ENCODE measurements at regions not wholly inside any gene's neighbourhood (a gene's known extent, or its start where the extent isn't known, plus 50 kb on each side); places are given as distances from the start of the nearest gene placed in this dataset.

GRCh38 chr5:117457656-117458055, 883.0 kb upstream of the SEMA6A start:
- intact Hi-C loops (cut with DNase I; ENCODE audit: low total_unique reads), result no loop called here
- Histone ChIP-seq H3K27ac (no peak overlapping the region), H3K27me3 (no peaks in the 10 kb centered on the region), H3K4me1 (peaks cover 0 to 5% (median 0%) of the 10 kb centered on the region in 4 donors), H3K9me3 (no peaks in the 10 kb centered on the region), H3K36me3 (no peaks in the 10 kb centered on the region), H3K4me3 (no peak overlapping the region)
- no peak for DNase-seq
- no peak for TF ChIP-seq POLR2AphosphoS5 (IDR thresholded peaks at IDR 0.05)
- TF ChIP-seq POLR2A (IDR thresholded peaks at IDR 0.05), result no peak
- no peak for TF ChIP-seq EP300 (IDR thresholded peaks at IDR 0.05)
- TF ChIP-seq CTCF (IDR thresholded peaks at IDR 0.05), result no peak
- WGBS, 5 donors, result 86 to 96% (median 93%) methylated on average over 1 of the region's 1 CpG

- H3K4me1 ChIP-seq, result peaks cover 0 to 5% (median 0%) of the 10 kb centered on the region in 4 donors
- H3K4me3 ChIP-seq, result no peak overlapping the region
- no peak for DNase-seq
- TF ChIP-seq POLR2A (IDR thresholded peaks at IDR 0.05) (no peak), CTCF (IDR thresholded peaks at IDR 0.05) (no peak)
- H3K27ac ChIP-seq, result no peak overlapping the region
- 61 to 75% (median 70%) methylated on average over 3 to 4 of the region's 4 CpGs for WGBS, 5 donors
- H3K27me3 ChIP-seq, result no peaks in the 10 kb centered on the region
- H3K36me3 ChIP-seq, result no peaks in the 10 kb centered on the region
- intact Hi-C loops (cut with DNase I; ENCODE audit: low total_unique reads), result no loop called here
- H3K9me3 ChIP-seq, result no peaks in the 10 kb centered on the region
These were observed 882.3 kb upstream of the SEMA6A start for GRCh38 chr5:117456866-117457470.

DNA sequence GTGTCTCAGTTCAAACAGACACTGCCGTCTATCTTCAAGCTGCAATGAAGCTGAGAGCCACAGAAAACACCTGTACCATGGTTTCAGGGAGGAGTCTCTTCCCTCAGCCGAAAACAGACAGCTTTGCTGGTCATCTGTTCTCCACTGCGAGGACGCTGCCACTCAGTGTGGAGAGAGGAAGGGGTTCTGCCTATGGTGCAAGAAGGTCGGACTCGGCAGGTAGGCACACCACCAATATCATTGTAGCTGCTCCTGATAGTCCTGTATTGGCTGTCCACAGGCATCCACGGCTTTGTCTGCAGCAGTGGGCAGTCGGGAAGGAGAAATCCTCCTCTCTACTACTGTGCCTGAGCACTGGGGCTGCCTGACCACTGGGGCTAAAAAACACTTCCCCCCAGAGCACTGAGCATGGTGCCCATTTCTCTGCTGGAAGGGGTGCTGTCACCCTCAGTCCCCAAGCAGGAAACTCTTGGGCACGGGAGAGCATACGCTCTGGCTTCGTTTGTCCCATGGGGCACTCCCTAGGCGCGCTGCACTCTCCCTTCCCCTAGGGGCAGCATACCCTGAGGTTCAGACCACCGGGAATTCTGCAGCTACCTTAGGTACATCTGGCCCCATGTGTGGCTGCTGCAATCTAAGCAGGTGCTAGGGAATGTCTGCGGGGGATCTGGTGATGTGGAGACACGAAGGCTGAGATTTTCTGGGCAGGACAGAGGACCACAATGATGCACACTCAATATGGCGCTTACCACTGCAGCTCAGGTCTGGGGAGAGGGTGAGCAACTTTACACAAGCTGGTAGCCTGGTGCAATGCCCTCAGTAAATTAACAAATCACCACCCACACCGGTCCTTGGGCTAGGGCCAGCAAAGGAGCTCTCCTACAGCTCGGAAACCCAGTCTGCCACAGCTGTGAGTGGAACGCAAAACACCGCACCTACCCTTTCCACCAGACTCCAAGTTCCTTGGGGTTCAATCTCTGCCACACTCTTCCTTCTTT, 880.9 kb upstream of the SEMA6A start:
- Histone ChIP-seq H3K4me1 (peaks cover 0 to 5% (median 0%) of the 10 kb centered on the region in 4 donors), H3K4me3 (peak overlapping the region; percentile 33 to 52 (median 46)), H3K36me3 (no peaks in the 10 kb centered on the region), H3K27ac (peak overlapping the region in 1 of 5 donors; percentile 11), H3K27me3 (no peaks in the 10 kb centered on the region), H3K9me3 (no peaks in the 10 kb centered on the region)
- peak; percentile 30 to 73 for DNase-seq
- intact Hi-C loops (cut with DNase I; ENCODE audit: low total_unique reads), result no loop called here
- 44 to 55% (median 47%) methylated on average over 15 to 21 of the region's 21 CpGs for WGBS, 5 donors
- TF ChIP-seq CTCF (IDR thresholded peaks at IDR 0.05) (peak in 4 of 7 experiments; percentile 8 to 32 (median 30)), POLR2A (IDR thresholded peaks at IDR 0.05) (no peak), POLR2AphosphoS5 (IDR thresholded peaks at IDR 0.05) (no peak), EP300 (IDR thresholded peaks at IDR 0.05) (no peak)

DNA sequence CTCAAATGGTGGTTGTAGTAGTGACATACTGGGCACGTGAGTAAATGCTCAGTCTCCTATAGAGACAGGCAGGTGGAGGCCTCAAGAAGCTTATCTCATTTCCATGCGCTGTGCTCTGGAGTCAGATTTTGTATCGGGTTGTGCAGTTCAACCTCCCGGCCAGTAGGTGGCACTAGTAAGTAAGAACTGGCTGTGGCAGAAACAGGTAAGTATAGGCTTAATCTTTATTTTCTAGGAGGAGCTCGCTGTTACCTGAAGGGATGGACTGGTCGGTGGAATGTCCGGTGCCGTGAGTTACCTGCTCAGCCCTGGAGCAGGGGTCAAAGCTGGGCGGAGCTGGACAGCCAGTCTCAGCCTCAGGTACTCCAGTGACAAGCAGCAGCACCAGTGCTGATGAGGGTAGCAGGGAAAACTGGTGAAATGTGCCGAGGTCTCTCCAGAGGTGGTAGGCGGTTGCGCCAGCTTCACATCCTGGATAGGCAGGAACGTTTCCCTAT, 880.1 kb upstream of the SEMA6A start:
- TF ChIP-seq CTCF (IDR thresholded peaks at IDR 0.05) (peak in 5 of 7 experiments; percentile 71 to 90 (median 82)), EP300 (IDR thresholded peaks at IDR 0.05) (no peak)
- DNase-seq, result peak; percentile 61 to 84

More for the DNA sequence above, 880.1 kb upstream of the SEMA6A start:
- Histone ChIP-seq H3K36me3 (no peaks in the 10 kb centered on the region), H3K9me3 (no peaks in the 10 kb centered on the region), H3K27me3 (no peaks in the 10 kb centered on the region), H3K27ac (peak overlapping the region in 2 of 5 donors; percentile 11 to 42), H3K4me1 (peaks cover 0 to 5% (median 0%) of the 10 kb centered on the region in 4 donors), H3K4me3 (peak overlapping the region; percentile 33 to 52 (median 46))
- 17 to 35% (median 23%) methylated on average over 7 to 13 of the region's 13 CpGs for WGBS, 5 donors
- intact Hi-C loops (cut with DNase I; ENCODE audit: low total_unique reads), result no loop called here
